HepG2 (cell line): ENCODE measurements at regions not wholly inside any gene's neighbourhood (a gene's known extent, or its start where the extent isn't known, plus 50 kb on each side); places are given as distances from the start of the nearest gene placed in this dataset.

Experiments used
- GATAD2A ChIP-seq: IDR thresholded peaks from 2 replicates; pipeline ENCODE4 v1.6.1; 2016
- MBD4 ChIP-seq: IDR thresholded peaks from 2 replicates; pipeline ENCODE4 v1.6.1; 2012; ENCODE audit warnings: low read length, inconsistent platforms, borderline replicate concordance
- ONECUT2 ChIP-seq: sonication (generic); formaldehyde crosslinking; IDR thresholded peaks from 2 replicates; pipeline ENCODE4 v1.4.0; 2020; ENCODE audit warnings: missing genetic modification reagents
- PHF21A ChIP-seq: sonication (generic); formaldehyde crosslinking; IDR thresholded peaks from 2 replicates; pipeline ENCODE4 v1.5.0; 2020; ENCODE audit warnings: mild to moderate bottlenecking, missing genetic modification reagents
- ZBTB4 ChIP-seq: sonication (generic); formaldehyde crosslinking; IDR thresholded peaks from 2 replicates; pipeline ENCODE4 v1.4.0; 2020; ENCODE audit warnings: missing genetic modification reagents, mild to moderate bottlenecking, borderline replicate concordance
- ZBTB40 ChIP-seq, 2 experiments: fragments of 450-650 bp in 1 of 2; sonication (generic) in 1 of 2; formaldehyde crosslinking in 1 of 2; IDR thresholded peaks; 2 replicates each; pipeline versions ENCODE4 v1.6.1 to v1.8.0; 2016 to 2022; ENCODE audit warnings: antibody characterized with exemption in 1 of 2, mild to moderate bottlenecking in 1 of 2, missing genetic modification reagents in 1 of 2
- ZBTB7A ChIP-seq: sonication (generic); formaldehyde crosslinking; IDR thresholded peaks from 2 replicates; pipeline ENCODE4 v1.8.0; 2022; ENCODE audit warnings: mild to moderate bottlenecking, missing genetic modification reagents
- ZNF337 ChIP-seq: sonication (generic); formaldehyde crosslinking; IDR thresholded peaks from 2 replicates; pipeline ENCODE4 v1.5.1; 2020; ENCODE audit warnings: missing genetic modification reagents, low read depth, mild to moderate bottlenecking, borderline replicate concordance
- ZNF709 ChIP-seq: sonication (generic); formaldehyde crosslinking; IDR thresholded peaks from 2 replicates; pipeline ENCODE4 v1.5.0; 2020; ENCODE audit warnings: mild to moderate bottlenecking, missing genetic modification reagents

GRCh38 chr2:8547284-8548064 is 134.4 kb upstream of the ID2 start (continued):
- TF ChIP-seq ZBTB40 (IDR thresholded peaks at IDR 0.05) (no peak), ZBTB40 (CRISPR knock-in tag; IDR thresholded peaks at IDR 0.05) (no peak), PHF21A (CRISPR knock-in tag) (no peak), ONECUT2 (CRISPR knock-in tag) (no peak), ZBTB4 (no peak), MBD4 (no peak), ZNF709 (CRISPR knock-in tag) (no peak), ZNF337 (CRISPR knock-in tag) (no peak), ZBTB7A (CRISPR knock-in tag) (no peak), GATAD2A (CRISPR knock-in tag) (no peak)
